Medulla oblongata (tissue), 1 donor: ENCODE measurements at regions not wholly inside any gene's neighbourhood (a gene's known extent, or its start where the extent isn't known, plus 50 kb on each side); places are given as distances from the start of the nearest gene placed in this dataset.
"Not testable (repeated sequence)": the region's sequence is repeated elsewhere in the genome, so short reads cannot be mapped to it uniquely, and the experiment has no call there.

Experiments
- DNase-seq: peaks from one replicate; pipeline ENCODE4 v3.0.0-alpha.2; 2015; ENCODE audit errors: extremely low spot score

DNA sequence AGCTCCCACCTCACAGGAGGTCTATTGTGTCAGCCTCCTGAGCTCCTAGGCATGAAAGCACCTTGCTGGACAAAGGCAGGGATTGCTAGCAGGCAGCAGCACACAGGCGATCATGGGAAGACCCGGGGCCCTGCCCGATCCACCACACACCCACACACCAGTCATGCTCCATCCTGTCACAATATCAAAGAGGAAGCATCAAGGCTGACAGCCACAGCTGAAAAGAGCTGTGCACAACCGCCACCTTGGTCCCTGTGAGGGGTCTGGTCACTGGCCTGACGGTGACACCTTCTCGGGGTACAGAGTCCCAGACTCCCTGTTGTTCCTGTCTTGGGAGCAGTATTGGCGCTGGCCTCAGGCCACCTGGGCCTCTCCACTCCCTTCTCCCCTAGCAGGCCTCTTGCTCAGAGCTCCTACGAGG lies 89.7 kb upstream of the RET start:
- DNase-seq: peak; percentile 3

DNA sequence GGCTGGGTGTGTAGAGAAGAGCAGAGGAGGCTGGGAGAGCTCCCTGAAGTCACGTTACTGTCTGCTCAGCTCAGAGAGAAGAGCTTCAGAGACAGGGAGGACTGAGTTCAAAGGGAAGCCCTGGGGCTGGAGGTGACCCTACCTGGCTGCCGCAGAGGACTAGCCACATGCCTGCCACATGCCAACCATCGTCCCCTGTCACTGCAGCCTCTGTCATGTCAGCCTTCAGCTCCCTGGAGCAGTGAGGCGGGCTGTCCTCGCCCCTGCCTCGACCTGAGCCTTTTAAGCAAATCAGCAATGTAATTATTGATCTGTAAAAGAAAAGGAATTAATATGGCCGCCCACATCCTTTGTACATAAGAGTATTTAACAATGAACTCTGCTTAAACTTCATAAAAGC lies 89.3 kb upstream of the RET start:
- no peak for DNase-seq

GRCh38 chr10:42988069-42988468 lies 88.8 kb upstream of the RET start:
- DNase-seq: no peak

DNA sequence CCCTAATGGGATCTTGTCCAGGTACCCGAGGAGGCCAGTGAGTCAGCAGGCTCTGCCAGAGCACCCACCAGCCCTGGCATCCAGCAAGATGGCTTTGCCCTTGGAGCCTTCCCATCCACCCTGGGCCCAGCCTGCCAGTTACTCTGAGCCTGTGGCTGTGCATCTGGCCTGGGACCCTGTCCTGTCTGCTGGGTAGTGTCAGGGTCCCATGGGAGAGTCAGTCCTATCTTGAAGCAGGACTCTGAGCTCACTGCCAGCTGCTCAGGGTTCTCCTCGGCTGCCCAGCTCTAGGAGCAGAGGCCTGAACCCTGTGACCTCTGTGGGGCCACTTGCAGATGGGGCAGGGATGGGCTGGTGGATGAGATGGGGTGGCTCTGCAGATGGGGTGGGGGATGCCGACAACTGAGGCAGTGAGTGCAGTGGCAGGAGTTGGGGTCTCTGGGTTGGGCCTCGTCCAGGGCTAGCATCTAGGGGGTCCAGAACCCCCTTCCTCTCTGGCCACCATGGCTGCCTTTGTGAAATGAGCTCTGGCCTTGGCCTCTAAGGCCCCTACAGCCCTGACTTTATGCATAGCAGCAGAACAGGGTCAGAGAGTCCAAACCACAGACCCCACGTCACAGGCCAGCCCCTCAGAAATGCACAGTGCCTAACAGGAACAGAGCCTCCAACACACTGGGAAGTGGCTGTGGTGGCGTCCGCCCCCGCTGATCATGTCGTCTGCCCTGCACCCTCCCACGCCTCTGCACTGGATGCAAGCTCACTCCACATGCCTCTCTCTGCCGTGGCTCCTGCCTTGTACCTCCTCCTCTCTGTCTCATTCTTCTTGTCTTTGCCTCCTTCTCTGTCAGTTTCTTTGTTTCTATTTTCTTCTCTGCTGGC lies 88.1 kb upstream of the RET start:
- DNase-seq: no peak

GRCh38 chr10:42989481-42989921 lies 87.4 kb upstream of the RET start:
- DNase-seq: no peak

DNA sequence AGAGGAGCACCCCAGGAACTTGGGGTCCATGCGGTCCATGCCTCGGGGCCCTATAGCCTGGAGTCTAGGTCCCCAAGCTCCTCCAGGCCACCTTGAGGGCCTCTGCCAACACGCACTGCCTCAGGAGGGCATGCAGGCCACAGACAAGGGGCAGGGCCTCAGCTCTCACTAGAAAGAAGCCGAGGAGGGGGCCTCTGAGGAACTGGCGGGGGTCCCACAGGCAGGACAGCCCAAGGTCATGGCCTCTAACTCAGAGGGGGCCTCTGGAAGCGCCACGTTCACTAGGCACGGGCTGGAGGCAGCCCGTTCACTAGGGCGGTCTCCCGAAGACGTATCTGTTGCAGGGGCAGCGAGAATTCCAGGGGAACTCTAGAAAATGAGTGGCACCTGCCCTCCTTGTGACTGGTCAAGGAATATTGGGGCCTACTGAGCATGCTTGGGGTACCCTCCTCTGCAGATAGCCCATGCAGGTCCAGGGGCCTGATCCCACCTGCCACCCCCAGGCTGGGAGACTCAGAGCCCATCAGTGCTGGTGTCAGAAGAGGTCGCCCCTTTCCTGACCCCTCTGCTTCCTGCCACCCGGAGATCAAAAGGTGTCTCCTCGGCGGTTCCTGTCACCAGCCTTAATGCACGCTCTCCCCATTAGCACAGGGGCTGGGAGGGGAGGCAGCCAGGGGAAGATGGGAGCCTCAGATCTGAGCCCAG lies 86.7 kb upstream of the RET start:
- no peak for DNase-seq

DNA sequence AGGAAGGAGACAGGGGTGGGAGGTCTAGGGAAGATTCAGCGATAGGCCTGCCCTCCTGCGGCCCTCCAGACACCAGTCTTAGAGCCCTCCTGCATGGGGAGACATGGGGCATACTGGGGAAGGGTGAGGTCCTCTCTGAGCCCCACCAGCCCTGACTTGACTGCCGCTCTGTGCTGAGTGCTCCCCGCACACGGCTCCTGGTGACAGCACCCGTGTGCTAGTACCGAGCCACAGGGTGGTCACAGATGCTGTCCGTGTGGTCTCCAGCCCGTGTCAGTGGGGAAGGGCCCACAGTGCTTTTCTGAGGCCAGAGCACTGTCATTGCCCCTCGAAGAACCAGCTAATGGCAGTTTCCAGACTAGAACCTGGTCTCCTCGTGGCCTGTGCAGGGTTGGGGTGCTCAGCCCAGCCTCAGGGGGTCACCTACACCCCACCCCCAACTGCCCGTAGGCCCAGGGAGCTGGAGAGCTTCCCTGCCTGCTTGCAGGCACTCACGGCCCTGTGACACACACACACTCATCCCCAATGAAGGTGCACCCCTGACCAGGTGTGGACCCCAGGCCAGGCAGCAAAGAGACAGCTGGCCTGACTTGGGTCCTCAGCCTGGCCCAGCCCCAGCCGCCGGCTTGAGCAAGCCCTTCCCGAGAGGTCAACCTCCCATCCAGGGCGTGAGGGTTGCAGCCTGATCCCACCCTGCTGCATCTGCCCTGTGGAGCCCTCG lies 86.0 kb upstream of the RET start:
- DNase-seq: no peak

GRCh38 chr10:42991442-42992098 lies 85.3 kb upstream of the RET start:
- no peak for DNase-seq

DNA sequence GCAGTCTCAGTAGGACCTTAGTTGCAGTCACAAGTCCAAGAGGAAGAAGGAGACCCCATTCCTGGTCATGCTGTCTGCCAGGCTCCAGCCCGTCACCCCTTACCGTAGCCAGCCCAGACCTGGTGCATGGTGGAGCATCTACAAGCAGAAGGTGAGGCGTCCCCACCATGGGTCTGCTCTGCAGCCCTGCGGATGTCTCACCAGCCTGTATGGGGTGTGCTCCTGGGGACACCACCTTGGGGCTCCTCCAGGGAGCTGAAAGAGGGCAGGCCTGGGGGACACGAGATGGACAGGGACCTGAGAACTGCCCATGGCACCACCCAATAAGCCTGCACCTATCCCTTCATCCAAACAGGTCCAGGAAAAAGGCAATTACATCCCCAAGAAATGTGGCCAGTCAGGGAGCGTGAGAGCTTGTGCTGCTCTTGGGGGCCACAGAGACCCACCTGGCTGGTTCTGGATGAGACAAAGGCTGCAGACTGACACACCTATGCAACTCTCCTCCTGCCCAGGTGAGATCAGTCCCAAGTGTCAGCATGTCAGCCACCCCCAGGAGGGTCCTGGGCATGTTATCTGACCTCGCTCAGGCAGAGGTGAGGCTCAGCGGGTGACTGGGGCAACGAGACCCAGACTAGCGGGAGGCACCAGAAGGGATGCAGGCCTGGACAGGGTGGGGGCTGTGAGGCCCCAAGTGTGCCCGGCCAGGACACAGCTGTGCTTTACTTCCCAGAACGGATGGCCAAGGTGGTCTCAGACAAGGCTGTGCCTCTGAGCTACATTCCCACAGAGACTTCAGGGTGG lies 84.5 kb upstream of the RET start:
- DNase-seq: no peak

DNA sequence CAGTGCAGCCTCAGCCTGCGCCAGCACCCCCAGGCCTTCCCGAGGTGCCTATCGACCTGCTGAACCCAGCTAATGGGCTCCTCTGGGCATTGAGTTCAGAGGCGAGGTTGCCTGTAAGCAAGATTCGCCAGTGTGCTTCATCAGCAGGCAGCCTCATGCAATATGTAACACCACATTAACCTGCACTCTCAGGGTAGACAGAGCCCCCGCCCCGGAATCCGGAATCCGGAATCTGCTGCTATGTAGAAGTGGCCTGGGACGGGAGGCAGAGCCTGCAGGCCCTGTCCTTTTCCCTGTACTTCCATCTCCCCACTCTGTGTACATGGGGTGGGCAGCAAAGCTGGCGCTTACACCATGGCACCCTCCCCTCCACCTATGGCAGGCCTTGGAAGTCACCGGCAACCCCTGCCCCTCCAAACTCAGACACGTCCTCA lies 83.9 kb upstream of the RET start:
- no peak for DNase-seq

- not testable (repeated sequence) for DNase-seq
Observed at GRCh38 chr10:42994909-42995308, 82.0 kb upstream of the RET start.

GRCh38 chr10:42995537-42995936 lies 81.3 kb upstream of the RET start:
- DNase-seq: no peak

GRCh38 chr10:42996588-42996987 lies 80.3 kb upstream of the RET start:
- no peak for DNase-seq

- DNase-seq: no peak
Observed at GRCh38 chr10:42997151-42997848, 79.6 kb upstream of the RET start.

GRCh38 chr10:42997849-42998165 lies 79.1 kb upstream of the RET start:
- no peak for DNase-seq

- DNase-seq: no peak
Observed at GRCh38 chr10:42998481-42999384, 78.1 kb upstream of the RET start.

GRCh38 chr10:42999385-43000020 lies 77.4 kb upstream of the RET start:
- no peak for DNase-seq

- no peak for DNase-seq
Observed at GRCh38 chr10:43000021-43000411, 76.9 kb upstream of the RET start.
